CD14-positive monocyte (primary cell): ENCODE measurements at regions not wholly inside any gene's neighbourhood (a gene's known extent, or its start where the extent isn't known, plus 50 kb on each side); places are given as distances from the start of the nearest gene placed in this dataset.
A peak's percentile ranks its signal among the peaks of the same experiment; 100 is the strongest.

Experiments
- DNase-seq, 3 donors: peaks; one replicate each; pipeline ENCODE4 v3.0.0-alpha.2; 2011 to 2022
- H2AFZ ChIP-seq: 2 replicates; pipeline ENCODE4 v1.6.0; 2012; ENCODE audit warnings: mild to moderate bottlenecking, low read depth, low read length, inconsistent platforms; ENCODE audit not compliant: insufficient read depth, poor library complexity, severe bottlenecking
- H3K27ac ChIP-seq, 2 donors: 1 replicate in 1 of 2; 2 replicates in 1 of 2; pipeline ENCODE4 v1.5.1; 2012 to 2013; ENCODE audit warnings: low read length in 2 of 2, control low read depth in 1 of 2, inconsistent platforms in 1 of 2, low read depth in 1 of 2, mild to moderate bottlenecking in 1 of 2
- H3K27me3 ChIP-seq, 2 donors: one replicate each; pipeline versions ENCODE4 v1.6.0 to v1.6.1; 2011 to 2013; ENCODE audit warnings: low read length in 2 of 2; ENCODE audit not compliant: control insufficient read depth in 2 of 2, insufficient read depth in 2 of 2
- H3K36me3 ChIP-seq, 2 donors: replicated peaks in 1 of 2; 1 replicate in 1 of 2; 2 replicates in 1 of 2; pipeline versions ENCODE4 v1.5.1 to v1.6.1; 2012 to 2013; ENCODE audit warnings: low read length in 2 of 2, control low read depth in 1 of 2, inconsistent platforms in 1 of 2, mild to moderate bottlenecking in 1 of 2; ENCODE audit not compliant: insufficient read depth in 2 of 2, control insufficient read depth in 1 of 2
- H3K4me1 ChIP-seq, 2 donors: 1 replicate in 1 of 2; 2 replicates in 1 of 2; pipeline versions ENCODE4 v1.5.1 to v1.6.1; 2012 to 2013; ENCODE audit warnings: low read length in 2 of 2, control low read depth in 1 of 2, inconsistent platforms in 1 of 2, mild to moderate bottlenecking in 1 of 2, moderate library complexity in 1 of 2; ENCODE audit not compliant: insufficient read depth in 2 of 2, control insufficient read depth in 1 of 2
- H3K4me2 ChIP-seq: replicated peaks from 2 replicates; pipeline ENCODE3; 2012; ENCODE audit warnings: low read length, moderate library complexity, mild to moderate bottlenecking; ENCODE audit not compliant: poor library complexity, severe bottlenecking; ENCODE audit errors: extremely low read depth
- H3K4me3 ChIP-seq, 3 experiments: fragments of 200-600 bp in 1 of 3; sonication (generic) in 1 of 3; replicated peaks in 1 of 3; 1 replicate in 2 of 3; 2 replicates in 1 of 3; pipeline ENCODE4 v1.5.1; 2011 to 2013; ENCODE audit warnings: low read length in 3 of 3, mild to moderate bottlenecking in 3 of 3, control low read depth in 2 of 3, low read depth in 2 of 3, inconsistent platforms in 1 of 3, moderate library complexity in 1 of 3
- H3K79me2 ChIP-seq: 2 replicates; pipeline ENCODE4 v1.6.0; 2012; ENCODE audit warnings: mild to moderate bottlenecking, control low read depth, inconsistent platforms, low read length, moderate library complexity; ENCODE audit not compliant: insufficient read depth
- H3K9ac ChIP-seq: 2 replicates; pipeline ENCODE4 v1.6.0; 2017; ENCODE audit warnings: low read length, mild to moderate bottlenecking; ENCODE audit not compliant: insufficient read depth, poor library complexity, severe bottlenecking
- H3K9me3 ChIP-seq, 2 donors: replicated peaks in 1 of 2; 1 replicate in 1 of 2; 2 replicates in 1 of 2; pipeline versions ENCODE4 v1.5.1 to v1.6.1; 2012 to 2013; ENCODE audit warnings: low read length in 2 of 2, control low read depth in 1 of 2; ENCODE audit not compliant: control insufficient read depth in 1 of 2, insufficient read depth in 1 of 2
- H4K20me1 ChIP-seq: 2 replicates; pipeline ENCODE4 v1.6.0; 2012; ENCODE audit warnings: mild to moderate bottlenecking, low read length, control low read depth, moderate library complexity; ENCODE audit not compliant: insufficient read depth
- H3K27ac Mint-ChIP-seq, 7 donors: one replicate each; pipeline ENCODE4 v1.8.0; 2020; ENCODE audit warnings: mild to moderate bottlenecking in 7 of 7, mixed read lengths in 7 of 7, moderate library complexity in 6 of 7, inconsistent platforms in 2 of 7
- H3K27me3 Mint-ChIP-seq, 3 donors: one replicate each; pipeline ENCODE4 v1.8.0; 2021 to 2022; ENCODE audit warnings: low read depth in 3 of 3, mild to moderate bottlenecking in 3 of 3, mixed read lengths in 3 of 3, moderate library complexity in 3 of 3, inconsistent platforms in 1 of 3
- H3K36me3 Mint-ChIP-seq, 2 donors: one replicate each; pipeline ENCODE4 v1.8.0; 2020; ENCODE audit warnings: mixed read lengths in 2 of 2, inconsistent platforms in 1 of 2, mild to moderate bottlenecking in 1 of 2
- H3K4me1 Mint-ChIP-seq: one replicate; pipeline ENCODE4 v1.8.0; 2020; ENCODE audit warnings: mild to moderate bottlenecking, mixed read lengths
- H3K4me3 Mint-ChIP-seq, 2 donors: one replicate each; pipeline ENCODE4 v1.8.0; 2020; ENCODE audit warnings: mild to moderate bottlenecking in 2 of 2, mixed read lengths in 2 of 2, moderate library complexity in 1 of 2
- H3K9me3 Mint-ChIP-seq, 7 donors: one replicate each; pipeline ENCODE4 v1.8.0; 2020 to 2022; ENCODE audit warnings: mixed read lengths in 7 of 7, mild to moderate bottlenecking in 6 of 7, moderate library complexity in 6 of 7, inconsistent platforms in 2 of 7
- CTCF ChIP-seq: fragments of 200-600 bp; IDR thresholded peaks from one replicate; pipeline ENCODE4 v1.8.0; 2022; ENCODE audit warnings: antibody characterized with exemption, mild to moderate bottlenecking
- WGBS: methylation state at CpG from one replicate; pipeline ENCODE4 v1.1.5; 2013; ENCODE audit warnings: missing lambda C conversion rate; ENCODE audit not compliant: insufficient coverage; 5-methylcytosine and 5-hydroxymethylcytosine counted together
- intact Hi-C, 2 donors: fragments of 100-400 bp; cut with micrococcal nuclease; formaldehyde crosslinking; loops; one replicate each; pipeline versions ENCODE4 v1.15.0 to v1.15.1; 2023

GRCh38 chr2:59734743-59735142 is 818.7 kb downstream of the BCL11A start:
- H3K4me2 ChIP-seq = no peak overlapping the region
- WGBS = 60% methylated on average over 1 of the region's 4 CpGs

DNA sequence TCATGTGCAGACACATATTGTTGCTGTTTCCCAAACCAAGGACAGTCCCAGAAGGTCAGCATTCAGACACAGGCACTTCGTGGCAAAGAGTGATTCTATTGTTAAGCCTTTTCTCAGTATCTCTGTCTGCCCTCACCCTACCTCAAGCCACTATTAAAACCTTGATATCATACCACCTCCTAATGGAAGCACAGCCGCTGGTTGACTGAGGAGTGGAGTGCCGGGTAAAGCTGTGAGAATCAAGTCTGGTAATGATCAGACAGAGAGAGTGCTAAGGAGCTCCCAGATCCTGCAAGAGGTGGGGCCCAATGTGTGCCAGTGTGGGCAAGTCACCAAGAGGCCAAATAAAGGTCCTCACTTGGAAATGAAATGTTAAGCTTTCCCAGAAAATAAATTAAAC is 819.5 kb downstream of the BCL11A start:
- intact Hi-C loops = no loop called here
- H3K9me3 ChIP-seq = no peaks in the 10 kb centered on the region
- Mint-ChIP-seq H3K4me3 (no peak overlapping the region), H3K36me3 (no peaks in the 10 kb centered on the region), H3K27ac (peak overlapping the region in 1 of 7 donors; percentile 36), H3K9me3 (no peaks in the 10 kb centered on the region), H3K4me1 (peaks cover 8% of the 10 kb centered on the region), H3K27me3 (peaks cover 1 to 2% (median 2%) of the 10 kb centered on the region in 3 donors)
- H3K4me2 ChIP-seq = no peak overlapping the region
- no peaks in the 10 kb centered on the region for H3K79me2 ChIP-seq
- no peak for DNase-seq
- no peak overlapping the region for H3K4me3 ChIP-seq
- no peak overlapping the region for H2AFZ ChIP-seq
- no peaks in the 10 kb centered on the region for H3K27me3 ChIP-seq
- no peak overlapping the region for H3K27ac ChIP-seq
- no peak overlapping the region for H3K9ac ChIP-seq
- H3K4me1 ChIP-seq = peaks cover 0 to 7% of the 10 kb centered on the region in 2 donors
- no peaks in the 10 kb centered on the region for H3K36me3 ChIP-seq
- TF ChIP-seq CTCF = no peak
- no CpG with 5 or more reads among the region's 3 CpGs for WGBS
- H4K20me1 ChIP-seq = no peaks in the 10 kb centered on the region

More at GRCh38 chr2:59734743-59735142, 818.7 kb downstream of the BCL11A start:
- H3K4me3 ChIP-seq = no peak overlapping the region
- intact Hi-C loops = no loop called here
- TF ChIP-seq CTCF = no peak
- no peak overlapping the region for H3K9ac ChIP-seq
- peaks cover 0 to 7% of the 10 kb centered on the region in 2 donors for H3K4me1 ChIP-seq
- no peak overlapping the region for H3K27ac ChIP-seq
- no peaks in the 10 kb centered on the region for H3K36me3 ChIP-seq
- H3K9me3 Mint-ChIP-seq = no peaks in the 10 kb centered on the region
- DNase-seq = no peak
- no peaks in the 10 kb centered on the region for H3K79me2 ChIP-seq
- H3K36me3 Mint-ChIP-seq = no peaks in the 10 kb centered on the region
- no peaks in the 10 kb centered on the region for H3K27me3 ChIP-seq
- no peak overlapping the region for H3K27ac Mint-ChIP-seq
- no peaks in the 10 kb centered on the region for H4K20me1 ChIP-seq
- no peak overlapping the region for H2AFZ ChIP-seq
- peaks cover 1 to 2% (median 2%) of the 10 kb centered on the region in 3 donors for H3K27me3 Mint-ChIP-seq
- H3K4me3 Mint-ChIP-seq = no peak overlapping the region
- H3K4me1 Mint-ChIP-seq = peaks cover 8% of the 10 kb centered on the region
- no peaks in the 10 kb centered on the region for H3K9me3 ChIP-seq
